H1 (cell line): ENCODE measurements at regions not wholly inside any gene's neighbourhood (a gene's known extent, or its start where the extent isn't known, plus 50 kb on each side); places are given as distances from the start of the nearest gene placed in this dataset.
A peak's percentile ranks its signal among the peaks of the same experiment; 100 is the strongest.

Source experiments
- CTCF ChIA-PET: fragments of 300-600 bp; sonication (Branson Sonifier 250); formaldehyde crosslinking; loops from one replicate; lab custom pipeline; 2021; ENCODE audit not compliant: partially characterized antibody; lab: Charles Lee
- POLR2A ChIA-PET: fragments of 300-600 bp; sonication (Branson Sonifier 250); formaldehyde crosslinking; loops from one replicate; lab custom pipeline; 2021; ENCODE audit warnings: inconsistent platforms; ENCODE audit not compliant: partially characterized antibody; lab: Charles Lee
- DNase-seq, 2 experiments: peaks; one replicate each; pipeline versions ENCODE4 v3.0.0 to v3.0.0-alpha.2; 2010 to 2022; ENCODE audit warnings: low spot score in 2 of 2, low read depth in 1 of 2, mixed read lengths in 1 of 2
- FAIRE-seq: peaks from 2 replicates; lab custom pipeline; 2011; peaks lifted over from hg19 to GRCh38; lab: Jason Lieb, UNC
- H2AFZ ChIP-seq: 2 replicates; pipeline ENCODE4 v1.8.1; 2012; ENCODE audit warnings: low read length, inconsistent platforms
- H2AK5ac ChIP-seq: 2 replicates; pipeline ENCODE4 v1.6.1; 2013; ENCODE audit warnings: low read depth, low read length
- H2BK120ac ChIP-seq: replicated peaks from 2 replicates; pipeline ENCODE3; 2013; ENCODE audit warnings: low read depth, low read length, inconsistent platforms
- H2BK12ac ChIP-seq: 2 replicates; pipeline ENCODE4 v1.6.1; 2013; ENCODE audit warnings: low read depth, low read length
- H2BK15ac ChIP-seq: 2 replicates; pipeline ENCODE4 v1.6.1; 2013; ENCODE audit warnings: low read length
- H2BK20ac ChIP-seq: 2 replicates; pipeline ENCODE4 v1.6.1; 2013; ENCODE audit warnings: low read length
- H2BK5ac ChIP-seq: 2 replicates; pipeline ENCODE4 v1.6.1; 2013; ENCODE audit warnings: low read depth, low read length
- H3K14ac ChIP-seq: 2 replicates; pipeline ENCODE4 v1.6.1; 2013; ENCODE audit warnings: inconsistent platforms; ENCODE audit not compliant: insufficient read length
- H3K18ac ChIP-seq: 2 replicates; pipeline ENCODE4 v1.6.1; 2013; ENCODE audit warnings: low read length; ENCODE audit errors: extremely low read depth
- H3K23ac ChIP-seq: 2 replicates; pipeline ENCODE4 v1.6.1; 2013; ENCODE audit warnings: inconsistent platforms; ENCODE audit not compliant: insufficient read length
- H3K23me2 ChIP-seq: 2 replicates; pipeline ENCODE4 v1.6.1; 2013; ENCODE audit warnings: low read depth, low read length
- H3K27ac ChIP-seq: 2 replicates; pipeline ENCODE4 v1.6.1; 2011; ENCODE audit warnings: low read depth, low read length, inconsistent platforms
- H3K27me3 ChIP-seq, 4 experiments: replicated peaks in 1 of 4; 1 replicate in 1 of 4; 2 replicates in 3 of 4; pipeline versions ENCODE4 v1.6.1 to v1.8.1; 2011 to 2013; ENCODE audit warnings: low read length in 3 of 4, mild to moderate bottlenecking in 3 of 4, inconsistent platforms in 2 of 4, mixed read lengths in 2 of 4, moderate library complexity in 1 of 4; ENCODE audit not compliant: control insufficient read depth in 3 of 4, insufficient read depth in 3 of 4; ENCODE audit errors: extremely low read depth in 1 of 4
- H3K36me3 ChIP-seq, 4 experiments: 2 replicates each; pipeline versions ENCODE4 v1.6.1 to v1.8.1; 2011 to 2013; ENCODE audit warnings: mild to moderate bottlenecking in 4 of 4, low read length in 3 of 4, moderate library complexity in 2 of 4, control low read depth in 1 of 4, inconsistent platforms in 1 of 4; ENCODE audit not compliant: insufficient read depth in 4 of 4, control insufficient read depth in 2 of 4
- H3K4ac ChIP-seq: replicated peaks from 2 replicates; pipeline ENCODE3; 2013; ENCODE audit warnings: low read length, low read depth, mixed read lengths, inconsistent platforms; ENCODE audit not compliant: insufficient read length
- H3K4me1 ChIP-seq, 4 experiments: replicated peaks in 1 of 4; 1 replicate in 1 of 4; 2 replicates in 3 of 4; pipeline versions ENCODE4 v1.6.1 to v1.8.1; 2011 to 2013; ENCODE audit warnings: low read length in 3 of 4, inconsistent platforms in 2 of 4, mixed read lengths in 1 of 4; ENCODE audit not compliant: insufficient read depth in 4 of 4, control insufficient read depth in 3 of 4
- H3K4me2 ChIP-seq, 2 experiments: 2 replicates each; pipeline versions ENCODE4 v1.6.1 to v1.8.1; 2011 to 2013; ENCODE audit warnings: low read depth in 2 of 2, low read length in 2 of 2, control low read depth in 1 of 2, inconsistent platforms in 1 of 2, mild to moderate bottlenecking in 1 of 2; ENCODE audit not compliant: insufficient read depth in 1 of 2
- H3K4me3 ChIP-seq, 4 experiments: fragments of 200-600, 300-600 bp in 1 of 4; sonication (generic), shearing (Covaris generic), sonication (Bioruptor Twin) in 1 of 4; 2 replicates each; pipeline versions ENCODE4 v1.5.1 to v1.8.1; 2011 to 2016; ENCODE audit warnings: low read length in 4 of 4, low read depth in 3 of 4, control low read depth in 2 of 4, inconsistent platforms in 2 of 4, mild to moderate bottlenecking in 2 of 4, mixed read lengths in 1 of 4, moderate library complexity in 1 of 4; ENCODE audit not compliant: insufficient read depth in 2 of 4; ENCODE audit errors: extremely low read depth in 1 of 4
- H3K56ac ChIP-seq: replicated peaks from 2 replicates; pipeline ENCODE3; 2013; ENCODE audit warnings: low read depth, mild to moderate bottlenecking, mixed read lengths, low read length, inconsistent platforms; ENCODE audit not compliant: insufficient read length
- H3K79me1 ChIP-seq: 2 replicates; pipeline ENCODE4 v1.6.1; 2013; ENCODE audit warnings: low read depth, low read length, control low read depth
- H3K79me2 ChIP-seq, 2 experiments: 2 replicates each; pipeline versions ENCODE4 v1.6.1 to v1.8.1; 2012 to 2013; ENCODE audit warnings: low read length in 2 of 2, mild to moderate bottlenecking in 2 of 2, inconsistent platforms in 1 of 2; ENCODE audit not compliant: insufficient read depth in 2 of 2, control insufficient read depth in 1 of 2
- H3K9ac ChIP-seq, 4 experiments: replicated peaks in 1 of 4; 1 replicate in 1 of 4; 2 replicates in 3 of 4; pipeline versions ENCODE4 v1.6.1 to v1.8.1; 2011 to 2013; ENCODE audit warnings: low read depth in 3 of 4, low read length in 3 of 4, control low read depth in 2 of 4, mild to moderate bottlenecking in 2 of 4, moderate library complexity in 2 of 4, inconsistent platforms in 1 of 4; ENCODE audit errors: extremely low read depth in 1 of 4
- H3K9me3 ChIP-seq, 2 experiments: 2 replicates each; pipeline versions ENCODE4 v1.6.1 to v1.8.1; 2012 to 2013; ENCODE audit warnings: mild to moderate bottlenecking in 2 of 2, moderate library complexity in 2 of 2, control low read depth in 1 of 2, inconsistent platforms in 1 of 2, low read depth in 1 of 2, low read length in 1 of 2, mixed read lengths in 1 of 2; ENCODE audit not compliant: insufficient read depth in 2 of 2
- H4K20me1 ChIP-seq, 2 experiments: replicated peaks in 1 of 2; 2 replicates each; pipeline versions ENCODE3 to v1.8.1; 2011 to 2013; ENCODE audit warnings: inconsistent platforms in 2 of 2, low read length in 2 of 2, mild to moderate bottlenecking in 1 of 2; ENCODE audit not compliant: insufficient read depth in 2 of 2, control insufficient read depth in 1 of 2
- H4K5ac ChIP-seq: 2 replicates; pipeline ENCODE4 v1.6.1; 2013; ENCODE audit warnings: low read length, low read depth, mixed read lengths, inconsistent platforms; ENCODE audit not compliant: insufficient read length
- H4K8ac ChIP-seq: 2 replicates; pipeline ENCODE4 v1.8.0; 2013; ENCODE audit warnings: mild to moderate bottlenecking, moderate library complexity, low read length, inconsistent platforms; ENCODE audit not compliant: insufficient read depth; ENCODE audit errors: extremely low read depth
- H4K91ac ChIP-seq: replicated peaks from 2 replicates; pipeline ENCODE3; 2013; ENCODE audit warnings: low read length, mixed read lengths, inconsistent platforms; ENCODE audit not compliant: insufficient read length
- WGBS, 2 experiments: shearing (Covaris generic) in 1 of 2; methylation state at CpG; one replicate each; pipeline versions ENCODE4 v1.1.6 to v1.1.7; 2013 to 2015; ENCODE audit warnings: low lambda C conversion rate in 2 of 2, mixed read lengths in 2 of 2, inconsistent platforms in 1 of 2, low coverage in 1 of 2, missing lambda C conversion rate in 1 of 2; ENCODE audit not compliant: insufficient replicate concordance in 2 of 2, insufficient coverage in 1 of 2, insufficient read length in 1 of 2; ENCODE audit errors: extremely low coverage in 1 of 2, missing lambda C conversion rate in 1 of 2; 5-methylcytosine and 5-hydroxymethylcytosine counted together
- TF ChIP-seq, protein P1 (sequence below), 3 experiments: IDR thresholded peaks; 1 replicate in 2 of 3; 2 replicates in 1 of 3; pipeline versions ENCODE4 v1.5.1 to v1.6.1; 2011; ENCODE audit warnings: low read length in 3 of 3, mild to moderate bottlenecking in 3 of 3, inconsistent platforms in 2 of 3, low read depth in 1 of 3, moderate library complexity in 1 of 3; ENCODE audit not compliant: insufficient read depth in 1 of 3; ENCODE audit errors: control extremely low read depth in 1 of 3

DNA sequence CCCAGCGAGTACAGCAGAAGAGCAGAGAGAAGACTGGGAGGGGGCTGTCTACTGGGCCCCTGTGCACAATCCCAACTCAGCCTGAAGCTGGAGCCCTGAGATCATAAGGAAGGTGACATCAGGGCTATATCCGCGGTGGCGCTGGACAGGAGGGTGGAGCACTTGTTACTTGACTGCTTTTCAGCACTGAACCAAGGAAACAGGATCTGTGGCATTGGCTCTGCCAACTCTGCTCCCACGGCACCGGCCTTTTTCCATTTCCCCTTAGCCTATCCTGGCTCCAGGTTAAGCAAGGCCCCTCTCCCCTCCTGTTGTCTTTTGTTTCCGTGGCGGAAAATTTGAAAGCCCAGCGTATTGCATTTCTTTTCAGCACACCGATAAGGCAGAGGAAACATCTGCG, 125.0 kb upstream of the IRX3 start:
- Histone ChIP-seq H3K18ac (0 out of 2 replicates have a peak overlapping the region, but pooled peaks have one; percentile 21), H2AK5ac (no peak overlapping the region), H2AFZ (peak overlapping the region; percentile 90), H2BK20ac (no peak overlapping the region), H3K79me2 (no peaks in the 10 kb centered on the region), H3K79me1 (no peaks in the 10 kb centered on the region), H3K56ac (no peak overlapping the region), H2BK15ac (0 out of 2 replicates have a peak overlapping the region, but pooled peaks have one; percentile 55), H3K14ac (no peak overlapping the region)
- CTCF ChIA-PET: interaction anchor here (0.8 to 1.5 kb wide), 2 partner anchors 11 to 240 kb away, joined by 3 read pairs; no protein-coding TSS in a partner anchor
- TF ChIP-seq, protein P1, sequence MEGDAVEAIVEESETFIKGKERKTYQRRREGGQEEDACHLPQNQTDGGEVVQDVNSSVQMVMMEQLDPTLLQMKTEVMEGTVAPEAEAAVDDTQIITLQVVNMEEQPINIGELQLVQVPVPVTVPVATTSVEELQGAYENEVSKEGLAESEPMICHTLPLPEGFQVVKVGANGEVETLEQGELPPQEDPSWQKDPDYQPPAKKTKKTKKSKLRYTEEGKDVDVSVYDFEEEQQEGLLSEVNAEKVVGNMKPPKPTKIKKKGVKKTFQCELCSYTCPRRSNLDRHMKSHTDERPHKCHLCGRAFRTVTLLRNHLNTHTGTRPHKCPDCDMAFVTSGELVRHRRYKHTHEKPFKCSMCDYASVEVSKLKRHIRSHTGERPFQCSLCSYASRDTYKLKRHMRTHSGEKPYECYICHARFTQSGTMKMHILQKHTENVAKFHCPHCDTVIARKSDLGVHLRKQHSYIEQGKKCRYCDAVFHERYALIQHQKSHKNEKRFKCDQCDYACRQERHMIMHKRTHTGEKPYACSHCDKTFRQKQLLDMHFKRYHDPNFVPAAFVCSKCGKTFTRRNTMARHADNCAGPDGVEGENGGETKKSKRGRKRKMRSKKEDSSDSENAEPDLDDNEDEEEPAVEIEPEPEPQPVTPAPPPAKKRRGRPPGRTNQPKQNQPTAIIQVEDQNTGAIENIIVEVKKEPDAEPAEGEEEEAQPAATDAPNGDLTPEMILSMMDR (IDR thresholded peaks at IDR 0.05; ENCODE audit: control extremely low read depth in 1 of 3, insufficient read depth in 1 of 3, low read depth in 1 of 3, low read length in 3 of 3): no peak
- TF ChIP-seq, all 59 proteins: peak for 0
- Histone ChIP-seq H3K23ac (no peak overlapping the region), H3K4ac (no peak overlapping the region), H2BK5ac (peak overlapping the region; percentile 40; the same call in 1 of the 2 replicates), H4K8ac (0 out of 2 replicates have a peak overlapping the region, but pooled peaks have one; percentile 9), H3K27me3 (no peaks in the 10 kb centered on the region; a peak in 1 of 7 replicates), H2BK120ac (no peak overlapping the region), H3K27ac (no peak overlapping the region), H3K9me3 (no peaks in the 10 kb centered on the region; a peak in 1 of 4 replicates), H2BK12ac (peak overlapping the region; percentile 64; the same call in 1 of the 2 replicates), H4K20me1 (no peaks in the 10 kb centered on the region), H3K9ac (no peak overlapping the region), H3K4me2 (peak overlapping the region; percentile 15 to 16; a peak in 2 of 4 replicates), H3K36me3 (no peaks in the 10 kb centered on the region), H4K91ac (no peak overlapping the region), H3K23me2 (0 out of 2 replicates have a peak, but pooled peaks cover 2% of the 10 kb centered on the region), H3K4me1 (peaks cover 1 to 9% (median 4%) of the 10 kb centered on the region in 4 experiments; a peak in 4 of 7 replicates), H3K4me3 (no peak overlapping the region; a peak in 1 of 8 replicates), H4K5ac (no peak overlapping the region)
- no peak for FAIRE-seq
- no peak for DNase-seq
- 53% methylated on average over 11 of the region's 11 CpGs; no CpG with 5 or more reads in 1 of the 2 experiments for WGBS, 2 experiments
- POLR2A ChIA-PET: no interaction called here
